ENCODE measurements at regions not wholly inside any gene's neighbourhood (a gene's known extent, or its start where the extent isn't known, plus 50 kb on each side); places are given as distances from the start of the nearest gene placed in this dataset.

- no peaks in the 10 kb centered on the region for H3F3A ChIP-seq (ENCODE audit: control insufficient read depth, insufficient read depth)
- H4K20me1 ChIP-seq (ENCODE audit: control insufficient read depth, insufficient read depth, low read depth, low read length) = no peaks in the 10 kb centered on the region
- no peak overlapping the region for H3K4me3 ChIP-seq (ENCODE audit: low read length)
- no peaks in the 10 kb centered on the region for H3K9me2 ChIP-seq (replicated peaks; ENCODE audit: control insufficient read depth, low read length)
- no peaks in the 10 kb centered on the region for H3K36me3 ChIP-seq (ENCODE audit: control insufficient read depth, low read length)
- H3K9me3 ChIP-seq (ENCODE audit: control insufficient read depth, insufficient read depth, low read length) = peaks cover 3% of the 10 kb centered on the region; the same call in 1 of the 2 replicates
- no peak overlapping the region for H3K27ac ChIP-seq (ENCODE audit: low read depth, low read length)
- no peaks in the 10 kb centered on the region for H3K27me3 ChIP-seq (ENCODE audit: control insufficient read depth, low read length)
- no peaks in the 10 kb centered on the region for H3K79me2 ChIP-seq (ENCODE audit: control insufficient read depth, low read length)
- no peaks in the 10 kb centered on the region for H3K4me1 ChIP-seq (ENCODE audit: control insufficient read depth, low read length)
- TF ChIP-seq CTCF (IDR thresholded peaks at IDR 0.05; ENCODE audit: low read depth, low read length, poor library complexity, severe bottlenecking) (no peak), EZH2phosphoT487 (IDR thresholded peaks at IDR 0.05; ENCODE audit: borderline replicate concordance, low read length) (no peak)
- H3K4me2 ChIP-seq (ENCODE audit: low read length) = no peak overlapping the region
These were observed 151.8 kb upstream of the MYLIP start for GRCh38 chr6:15977050-15977449.

GRCh38 chr6:15974817-15975216 is 154.1 kb upstream of the MYLIP start:
- H3F3A ChIP-seq (ENCODE audit: control insufficient read depth, insufficient read depth) = no peaks in the 10 kb centered on the region
- no peak overlapping the region for H3K27ac ChIP-seq (ENCODE audit: low read depth, low read length)
- H3K4me1 ChIP-seq (ENCODE audit: control insufficient read depth, low read length) = no peaks in the 10 kb centered on the region
- H3K79me2 ChIP-seq (ENCODE audit: control insufficient read depth, low read length) = no peaks in the 10 kb centered on the region
- no peaks in the 10 kb centered on the region for H3K9me2 ChIP-seq (replicated peaks; ENCODE audit: control insufficient read depth, low read length)
- no peak for TF ChIP-seq CTCF (IDR thresholded peaks at IDR 0.05; ENCODE audit: low read depth, low read length, poor library complexity, severe bottlenecking)
- TF ChIP-seq EZH2phosphoT487 (IDR thresholded peaks at IDR 0.05; ENCODE audit: borderline replicate concordance, low read length) = no peak
- peaks cover 3% of the 10 kb centered on the region; the same call in 1 of the 2 replicates for H3K9me3 ChIP-seq (ENCODE audit: control insufficient read depth, insufficient read depth, low read length)
- no peak overlapping the region for H3K4me3 ChIP-seq (ENCODE audit: low read length)
- no peaks in the 10 kb centered on the region for H4K20me1 ChIP-seq (ENCODE audit: control insufficient read depth, insufficient read depth, low read depth, low read length)
- H3K27me3 ChIP-seq (ENCODE audit: control insufficient read depth, low read length) = no peaks in the 10 kb centered on the region
- H3K36me3 ChIP-seq (ENCODE audit: control insufficient read depth, low read length) = no peaks in the 10 kb centered on the region
- no peak overlapping the region for H3K4me2 ChIP-seq (ENCODE audit: low read length)

- Histone ChIP-seq H3F3A (ENCODE audit: control insufficient read depth, insufficient read depth) (no peaks in the 10 kb centered on the region), H4K20me1 (ENCODE audit: control insufficient read depth, insufficient read depth, low read depth, low read length) (no peaks in the 10 kb centered on the region), H3K4me3 (ENCODE audit: low read length) (no peak overlapping the region), H3K9me2 (replicated peaks; ENCODE audit: control insufficient read depth, low read length) (no peaks in the 10 kb centered on the region), H3K27me3 (ENCODE audit: control insufficient read depth, low read length) (no peaks in the 10 kb centered on the region), H3K4me1 (ENCODE audit: control insufficient read depth, low read length) (no peaks in the 10 kb centered on the region), H3K4me2 (ENCODE audit: low read length) (no peak overlapping the region), H3K36me3 (ENCODE audit: control insufficient read depth, low read length) (no peaks in the 10 kb centered on the region), H3K27ac (ENCODE audit: low read depth, low read length) (no peak overlapping the region), H3K79me2 (ENCODE audit: control insufficient read depth, low read length) (no peaks in the 10 kb centered on the region), H3K9me3 (ENCODE audit: control insufficient read depth, insufficient read depth, low read length) (peaks cover 3% of the 10 kb centered on the region; the same call in 1 of the 2 replicates)
- no peak for TF ChIP-seq EZH2phosphoT487 (IDR thresholded peaks at IDR 0.05; ENCODE audit: borderline replicate concordance, low read length)
- TF ChIP-seq CTCF (IDR thresholded peaks at IDR 0.05; ENCODE audit: low read depth, low read length, poor library complexity, severe bottlenecking) = no peak
These were observed 158.4 kb upstream of the MYLIP start for GRCh38 chr6:15970517-15970916.

All from DOHH2 (cell line).